CD4-positive, alpha-beta memory T cell (primary cell): ENCODE measurements at regions not wholly inside any gene's neighbourhood (a gene's known extent, or its start where the extent isn't known, plus 50 kb on each side); places are given as distances from the start of the nearest gene placed in this dataset.

Experiments
- CTCF ChIA-PET: fragments of 350-600 bp; sonication (Branson Sonifier 250); formaldehyde crosslinking; loops from one replicate; lab custom pipeline; 2021; ENCODE audit warnings: inconsistent platforms; ENCODE audit not compliant: partially characterized antibody; lab: Charles Lee
- POLR2A ChIA-PET: fragments of 350-600 bp; sonication (Branson Sonifier 250); formaldehyde crosslinking; loops from one replicate; lab custom pipeline; 2021; ENCODE audit not compliant: partially characterized antibody; lab: Charles Lee
- DNase-seq, 5 donors: peaks; one replicate each; pipeline versions ENCODE4 v3.0.0 to v3.0.0-alpha.2; 2020 to 2022; ENCODE audit warnings: mixed read lengths in 1 of 5
- H3K27ac ChIP-seq: one replicate; pipeline ENCODE4 v1.7.0; 2013; ENCODE audit warnings: low read depth, low read length
- H3K27me3 ChIP-seq: 2 replicates; pipeline ENCODE4 v1.7.0; 2013; ENCODE audit warnings: mild to moderate bottlenecking, low read length, moderate library complexity; ENCODE audit not compliant: insufficient read depth
- H3K36me3 ChIP-seq: 2 replicates; pipeline ENCODE4 v1.7.0; 2013; ENCODE audit warnings: mild to moderate bottlenecking, low read length, moderate library complexity; ENCODE audit not compliant: insufficient read depth
- H3K4me1 ChIP-seq: 2 replicates; pipeline ENCODE4 v1.7.0; 2013; ENCODE audit warnings: mild to moderate bottlenecking, low read length, moderate library complexity; ENCODE audit not compliant: insufficient read depth
- H3K4me3 ChIP-seq, 2 donors: one replicate each; pipeline ENCODE4 v1.7.0; 2013; ENCODE audit warnings: low read length in 2 of 2, mild to moderate bottlenecking in 1 of 2
- H3K9me3 ChIP-seq, 2 donors: one replicate each; pipeline ENCODE4 v1.7.0; 2013; ENCODE audit warnings: low read length in 2 of 2, control low read depth in 1 of 2; ENCODE audit not compliant: control insufficient read depth in 1 of 2
- H3K27ac Mint-ChIP-seq, 7 donors: one replicate each; pipeline ENCODE4 v1.8.0; 2020 to 2021; ENCODE audit warnings: mixed read lengths in 7 of 7, mild to moderate bottlenecking in 6 of 7, inconsistent platforms in 3 of 7, moderate library complexity in 3 of 7
- H3K27me3 Mint-ChIP-seq, 2 donors: one replicate each; pipeline ENCODE4 v1.8.0; 2020 to 2021; ENCODE audit warnings: mixed read lengths in 2 of 2
- H3K36me3 Mint-ChIP-seq, 2 donors: one replicate each; pipeline ENCODE4 v1.8.0; 2020 to 2021; ENCODE audit warnings: mixed read lengths in 2 of 2, inconsistent platforms in 1 of 2, mild to moderate bottlenecking in 1 of 2
- H3K4me1 Mint-ChIP-seq, 4 donors: one replicate each; pipeline ENCODE4 v1.8.0; 2020 to 2021; ENCODE audit warnings: mixed read lengths in 4 of 4, mild to moderate bottlenecking in 1 of 4
- H3K4me3 Mint-ChIP-seq, 8 donors: one replicate each; pipeline ENCODE4 v1.8.0; 2020 to 2021; ENCODE audit warnings: mixed read lengths in 8 of 8, mild to moderate bottlenecking in 7 of 8, moderate library complexity in 6 of 8, inconsistent platforms in 3 of 8
- H3K9me3 Mint-ChIP-seq, 8 donors: one replicate each; pipeline ENCODE4 v1.8.0; 2020 to 2021; ENCODE audit warnings: mixed read lengths in 8 of 8, mild to moderate bottlenecking in 5 of 8, inconsistent platforms in 3 of 8, moderate library complexity in 1 of 8
- intact Hi-C: fragments of 100-400 bp; cut with micrococcal nuclease; formaldehyde crosslinking; loops from one replicate; pipeline ENCODE4 v1.15.1; 2023

- H3K27ac ChIP-seq = no peak overlapping the region
- ChIA-PET CTCF (interaction anchor here (0.7 kb wide), 1 partner anchor 8 kb away, joined by 3 read pairs; no protein-coding TSS in a partner anchor), POLR2A (no interaction called here)
- no peaks in the 10 kb centered on the region for H3K9me3 ChIP-seq
- DNase-seq = no peak
- no peak overlapping the region for H3K4me3 ChIP-seq
- H3K4me1 ChIP-seq = no peaks in the 10 kb centered on the region
- H3K4me1 Mint-ChIP-seq = no peaks in the 10 kb centered on the region
- no peak overlapping the region for H3K27ac Mint-ChIP-seq
- no peaks in the 10 kb centered on the region for H3K27me3 ChIP-seq
- H3K36me3 ChIP-seq = no peaks in the 10 kb centered on the region
- peaks cover 0 to 2% of the 10 kb centered on the region in 2 donors for H3K27me3 Mint-ChIP-seq
- no peaks in the 10 kb centered on the region for H3K36me3 Mint-ChIP-seq
- H3K9me3 Mint-ChIP-seq = peaks cover 0 to 4% (median 0%) of the 10 kb centered on the region in 8 donors
- no peak overlapping the region for H3K4me3 Mint-ChIP-seq
- intact Hi-C loops = no loop called here
Measured at GRCh38 chr11:15726893-15727519, 612.3 kb downstream of the INSC start.

- no peaks in the 10 kb centered on the region for H3K9me3 ChIP-seq
- no peak overlapping the region for H3K27ac ChIP-seq
- no peaks in the 10 kb centered on the region for H3K36me3 ChIP-seq
- Mint-ChIP-seq H3K4me3 (no peak overlapping the region), H3K27ac (no peak overlapping the region), H3K27me3 (peaks cover 0 to 2% of the 10 kb centered on the region in 2 donors), H3K36me3 (no peaks in the 10 kb centered on the region), H3K4me1 (no peaks in the 10 kb centered on the region), H3K9me3 (peaks cover 0 to 2% (median 0%) of the 10 kb centered on the region in 8 donors)
- POLR2A ChIA-PET = no interaction called here
- DNase-seq = no peak
- no peak overlapping the region for H3K4me3 ChIP-seq
- intact Hi-C loops = no loop called here
- no peaks in the 10 kb centered on the region for H3K27me3 ChIP-seq
- CTCF ChIA-PET = interaction anchor here (0.7 kb wide), 1 partner anchor 9 kb away, joined by 3 read pairs; no protein-coding TSS in a partner anchor
- no peaks in the 10 kb centered on the region for H3K4me1 ChIP-seq
Measured at GRCh38 chr11:15727520-15727914, 612.8 kb downstream of the INSC start.

- no peaks in the 10 kb centered on the region for H3K36me3 ChIP-seq
- no peak for DNase-seq
- Mint-ChIP-seq H3K27ac (no peak overlapping the region), H3K9me3 (peaks cover 0 to 3% (median 0%) of the 10 kb centered on the region in 8 donors), H3K4me1 (no peaks in the 10 kb centered on the region), H3K27me3 (peaks cover 0 to 2% of the 10 kb centered on the region in 2 donors), H3K36me3 (no peaks in the 10 kb centered on the region), H3K4me3 (no peak overlapping the region)
- H3K27ac ChIP-seq = no peak overlapping the region
- POLR2A ChIA-PET = no interaction called here
- CTCF ChIA-PET = no interaction called here
- H3K27me3 ChIP-seq = no peaks in the 10 kb centered on the region
- H3K9me3 ChIP-seq = no peaks in the 10 kb centered on the region
- H3K4me1 ChIP-seq = no peaks in the 10 kb centered on the region
- intact Hi-C loops = no loop called here
- H3K4me3 ChIP-seq = no peak overlapping the region
Measured at GRCh38 chr11:15728207-15728606, 613.5 kb downstream of the INSC start.

- H3K36me3 ChIP-seq = no peaks in the 10 kb centered on the region
- POLR2A ChIA-PET = no interaction called here
- H3K9me3 ChIP-seq = no peaks in the 10 kb centered on the region
- CTCF ChIA-PET = no interaction called here
- no peak for DNase-seq
- no peak overlapping the region for H3K4me3 Mint-ChIP-seq
- peaks cover 0 to 3% (median 1%) of the 10 kb centered on the region in 8 donors for H3K9me3 Mint-ChIP-seq
- intact Hi-C loops = no loop called here
- no peaks in the 10 kb centered on the region for H3K4me1 ChIP-seq
- H3K36me3 Mint-ChIP-seq = no peaks in the 10 kb centered on the region
- peaks cover 0 to 2% of the 10 kb centered on the region in 2 donors for H3K27me3 Mint-ChIP-seq
- no peak overlapping the region for H3K4me3 ChIP-seq
- no peaks in the 10 kb centered on the region for H3K27me3 ChIP-seq
- H3K27ac ChIP-seq = no peak overlapping the region
- no peak overlapping the region for H3K27ac Mint-ChIP-seq
- no peaks in the 10 kb centered on the region for H3K4me1 Mint-ChIP-seq
Measured at GRCh38 chr11:15730263-15730994, 615.7 kb downstream of the INSC start.

GRCh38 chr11:15730995-15731385 is 616.3 kb downstream of the INSC start:
- H3K27me3 Mint-ChIP-seq = peaks cover 0 to 2% of the 10 kb centered on the region in 2 donors
- no peaks in the 10 kb centered on the region for H3K9me3 ChIP-seq
- no peaks in the 10 kb centered on the region for H3K27me3 ChIP-seq
- no peaks in the 10 kb centered on the region for H3K4me1 ChIP-seq
- no peak overlapping the region for H3K4me3 ChIP-seq
- H3K4me1 Mint-ChIP-seq = no peaks in the 10 kb centered on the region
- no peak overlapping the region for H3K4me3 Mint-ChIP-seq
- peaks cover 0 to 3% (median 1%) of the 10 kb centered on the region in 8 donors for H3K9me3 Mint-ChIP-seq
- no peaks in the 10 kb centered on the region for H3K36me3 ChIP-seq
- H3K27ac ChIP-seq = no peak overlapping the region
- POLR2A ChIA-PET = no interaction called here
- DNase-seq = no peak
- H3K36me3 Mint-ChIP-seq = no peaks in the 10 kb centered on the region
- CTCF ChIA-PET = no interaction called here
- intact Hi-C loops = no loop called here
- H3K27ac Mint-ChIP-seq = no peak overlapping the region

GRCh38 chr11:15735706-15736105 is 620.6 kb downstream of the SOX6 start:
- ChIA-PET POLR2A (no interaction called here), CTCF (no interaction called here)
- H3K27me3 ChIP-seq = no peaks in the 10 kb centered on the region
- no peaks in the 10 kb centered on the region for H3K36me3 Mint-ChIP-seq
- no peak overlapping the region for H3K4me3 ChIP-seq
- H3K27ac ChIP-seq = no peak overlapping the region
- no peaks in the 10 kb centered on the region for H3K4me1 Mint-ChIP-seq
- H3K27me3 Mint-ChIP-seq = no peaks in the 10 kb centered on the region
- H3K4me3 Mint-ChIP-seq = no peak overlapping the region
- H3K36me3 ChIP-seq = no peaks in the 10 kb centered on the region
- H3K9me3 Mint-ChIP-seq = peaks cover 0 to 3% (median 2%) of the 10 kb centered on the region in 8 donors
- no peak overlapping the region for H3K27ac Mint-ChIP-seq
- intact Hi-C loops = no loop called here
- DNase-seq = no peak
- H3K4me1 ChIP-seq = no peaks in the 10 kb centered on the region
- no peaks in the 10 kb centered on the region for H3K9me3 ChIP-seq

- Histone ChIP-seq H3K36me3 (no peaks in the 10 kb centered on the region), H3K4me1 (no peaks in the 10 kb centered on the region), H3K27ac (no peak overlapping the region), H3K27me3 (no peaks in the 10 kb centered on the region), H3K9me3 (no peaks in the 10 kb centered on the region), H3K4me3 (no peak overlapping the region)
- no peak overlapping the region for H3K27ac Mint-ChIP-seq
- no peak for DNase-seq
- H3K36me3 Mint-ChIP-seq = no peaks in the 10 kb centered on the region
- H3K4me3 Mint-ChIP-seq = no peak overlapping the region
- POLR2A ChIA-PET = no interaction called here
- no peaks in the 10 kb centered on the region for H3K4me1 Mint-ChIP-seq
- H3K27me3 Mint-ChIP-seq = no peaks in the 10 kb centered on the region
- intact Hi-C loops = no loop called here
- H3K9me3 Mint-ChIP-seq = peaks cover 0 to 3% (median 2%) of the 10 kb centered on the region in 8 donors
- CTCF ChIA-PET = no interaction called here
Measured at GRCh38 chr11:15737320-15737719, 619.0 kb downstream of the SOX6 start.
